ENCODE measurements at regions not wholly inside any gene's neighbourhood (a gene's known extent, or its start where the extent isn't known, plus 50 kb on each side); places are given as distances from the start of the nearest gene placed in this dataset.

GRCh38 chr5:8417316-8418048 is 548.5 kb downstream of the MTRR start:
- H3K79me2 ChIP-seq (ENCODE audit: insufficient read depth, low read length) = no peaks in the 10 kb centered on the region
- TF ChIP-seq HINFP (CRISPR knock-in tag; IDR thresholded peaks at IDR 0.05; ENCODE audit: low read depth) (no peak), ZNF34 (CRISPR knock-in tag; IDR thresholded peaks at IDR 0.05; ENCODE audit: borderline replicate concordance) (no peak), ZNF256 (CRISPR knock-in tag; conservative IDR thresholded peaks at IDR 0.05) (no peak), ZNF160 (CRISPR knock-in tag; IDR thresholded peaks at IDR 0.05) (no peak), ZNF317 (CRISPR knock-in tag; IDR thresholded peaks at IDR 0.05) (no peak), ZNF724P (CRISPR knock-in tag; IDR thresholded peaks at IDR 0.05; ENCODE audit: borderline replicate concordance) (no peak), ZNF709 (CRISPR knock-in tag; IDR thresholded peaks at IDR 0.05) (no peak), ZNF713 (CRISPR knock-in tag; IDR thresholded peaks at IDR 0.05) (no peak), GATAD1 (CRISPR knock-in tag; IDR thresholded peaks at IDR 0.05) (no peak), JUND (CRISPR knock-in tag; IDR thresholded peaks at IDR 0.05) (no peak), MTF1 (CRISPR knock-in tag; IDR thresholded peaks at IDR 0.05) (no peak), ATF6 (CRISPR knock-in tag; conservative IDR thresholded peaks at IDR 0.05) (no peak), SP4 (CRISPR knock-in tag; IDR thresholded peaks at IDR 0.05) (no peak), ZNF460 (CRISPR knock-in tag; IDR thresholded peaks at IDR 0.05; ENCODE audit: borderline replicate concordance) (no peak), FOXP1 (IDR thresholded peaks at IDR 0.05) (no peak), FOXP1 (CRISPR knock-in tag; IDR thresholded peaks at IDR 0.05) (no peak), ZNF776 (CRISPR knock-in tag; IDR thresholded peaks at IDR 0.05) (no peak), ZNF546 (CRISPR knock-in tag; conservative IDR thresholded peaks at IDR 0.05) (no peak), ZFP1 (CRISPR knock-in tag; IDR thresholded peaks at IDR 0.05) (no peak)
- TF ChIP-seq, protein P1, sequence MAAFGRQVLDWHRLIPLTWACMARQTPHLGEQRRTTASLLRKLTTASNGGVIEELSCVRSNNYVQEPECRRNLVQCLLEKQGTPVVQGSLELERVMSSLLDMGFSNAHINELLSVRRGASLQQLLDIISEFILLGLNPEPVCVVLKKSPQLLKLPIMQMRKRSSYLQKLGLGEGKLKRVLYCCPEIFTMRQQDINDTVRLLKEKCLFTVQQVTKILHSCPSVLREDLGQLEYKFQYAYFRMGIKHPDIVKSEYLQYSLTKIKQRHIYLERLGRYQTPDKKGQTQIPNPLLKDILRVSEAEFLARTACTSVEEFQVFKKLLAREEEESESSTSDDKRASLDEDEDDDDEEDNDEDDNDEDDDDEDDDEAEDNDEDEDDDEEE (CRISPR knock-in tag; IDR thresholded peaks at IDR 0.05) = no peak
- H3K4me3 ChIP-seq (replicated peaks in 1 of 3; ENCODE audit: insufficient read depth in 1 of 3, low read depth in 2 of 3, low read length in 3 of 3) = no peak overlapping the region
- CTCF ChIA-PET (ENCODE audit: low intra/inter-chr PET ratio, low total read pairs) = no interaction called here
- H3K27ac ChIP-seq (ENCODE audit: extremely low read length, insufficient read depth, low read length) = no peak overlapping the region
- H3K36me3 ChIP-seq (replicated peaks in 1 of 2; ENCODE audit: control insufficient read depth in 1 of 2, insufficient read depth in 2 of 2, low read length in 2 of 2) = no peaks in the 10 kb centered on the region
- no peaks in the 10 kb centered on the region for H3K27me3 ChIP-seq (ENCODE audit: control insufficient read depth in 1 of 2, insufficient read depth in 2 of 2, low read length in 2 of 2)
- no peak overlapping the region for H3K9ac ChIP-seq (ENCODE audit: insufficient read depth, low read depth, low read length)
- intact Hi-C loops (cut with micrococcal nuclease; ENCODE audit: unreplicated experiment) (no loop called here), in situ Hi-C loops (cut with HindIII; ENCODE audit: extremely low pct_ligation_motif_present, low pct_unique_long_range_greater_than_20kb) (no loop called here)
- no peak for FAIRE-seq
- ATAC-seq = no peak
- WGBS (ENCODE audit: low lambda C conversion rate) = 10% methylated on average over 4 of the region's 4 CpGs
- POLR2A ChIA-PET = no interaction called here
- H4K20me1 ChIP-seq (ENCODE audit: insufficient read depth, low read length) = no peaks in the 10 kb centered on the region
- H3K4me2 ChIP-seq (ENCODE audit: low read depth, low read length) = no peak overlapping the region
- no peaks in the 10 kb centered on the region for H3K4me1 ChIP-seq (ENCODE audit: insufficient read depth, low read length)
- no peaks in the 10 kb centered on the region for H3K9me3 ChIP-seq (ENCODE audit: low read length)
- BruUV-seq (replicated peaks) = no TSS peak
- no peak for DNase-seq (ENCODE audit: low spot score)
- no peak overlapping the region for H2AFZ ChIP-seq (ENCODE audit: low read length)
